ENCODE measurements at regions not wholly inside any gene's neighbourhood (a gene's known extent, or its start where the extent isn't known, plus 50 kb on each side); places are given as distances from the start of the nearest gene placed in this dataset.

DNA sequence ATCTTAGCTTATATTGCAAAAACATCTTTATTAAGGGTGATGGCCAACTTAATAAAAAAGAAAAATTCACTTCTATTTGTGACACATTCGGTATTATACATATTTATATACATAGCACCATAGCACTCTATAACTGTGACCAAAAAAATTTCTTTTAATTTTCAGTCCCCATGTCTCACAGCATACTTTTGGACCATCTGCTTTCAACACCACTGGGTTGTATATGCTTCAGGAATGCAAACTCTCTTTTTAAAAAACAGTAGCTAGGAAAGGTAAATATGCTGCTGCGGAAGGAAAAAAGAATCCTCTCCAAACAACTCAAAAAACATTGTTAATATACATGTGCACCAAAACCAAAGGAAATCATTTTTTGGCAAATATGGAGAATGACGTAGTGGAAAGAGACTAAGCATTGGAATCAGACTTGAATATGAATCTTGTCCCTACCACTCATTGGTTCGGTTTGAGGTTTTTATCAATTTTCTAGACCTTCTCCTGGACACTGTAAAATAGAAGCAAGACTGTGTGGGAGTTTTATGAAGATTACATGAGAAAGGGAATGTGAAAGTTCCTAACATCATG lies 227.9 kb downstream of the BLID start:
- no peaks in the 10 kb centered on the region for H3K27me3 Mint-ChIP-seq
- CTCF ChIA-PET, result no interaction called here
- DNase-seq (no peak), ATAC-seq (ENCODE audit: low read depth) (no peak)
- intact Hi-C loops (cut with micrococcal nuclease), result no loop called here
- H3K36me3 Mint-ChIP-seq (ENCODE audit: low read depth), result no peaks in the 10 kb centered on the region
- no peak overlapping the region for H3K4me3 Mint-ChIP-seq
- H3K4me1 Mint-ChIP-seq, result no peaks in the 10 kb centered on the region
- POLR2A ChIA-PET, result no interaction called here
- no peak overlapping the region for H3K27ac Mint-ChIP-seq
- TF ChIP-seq, protein P1, sequence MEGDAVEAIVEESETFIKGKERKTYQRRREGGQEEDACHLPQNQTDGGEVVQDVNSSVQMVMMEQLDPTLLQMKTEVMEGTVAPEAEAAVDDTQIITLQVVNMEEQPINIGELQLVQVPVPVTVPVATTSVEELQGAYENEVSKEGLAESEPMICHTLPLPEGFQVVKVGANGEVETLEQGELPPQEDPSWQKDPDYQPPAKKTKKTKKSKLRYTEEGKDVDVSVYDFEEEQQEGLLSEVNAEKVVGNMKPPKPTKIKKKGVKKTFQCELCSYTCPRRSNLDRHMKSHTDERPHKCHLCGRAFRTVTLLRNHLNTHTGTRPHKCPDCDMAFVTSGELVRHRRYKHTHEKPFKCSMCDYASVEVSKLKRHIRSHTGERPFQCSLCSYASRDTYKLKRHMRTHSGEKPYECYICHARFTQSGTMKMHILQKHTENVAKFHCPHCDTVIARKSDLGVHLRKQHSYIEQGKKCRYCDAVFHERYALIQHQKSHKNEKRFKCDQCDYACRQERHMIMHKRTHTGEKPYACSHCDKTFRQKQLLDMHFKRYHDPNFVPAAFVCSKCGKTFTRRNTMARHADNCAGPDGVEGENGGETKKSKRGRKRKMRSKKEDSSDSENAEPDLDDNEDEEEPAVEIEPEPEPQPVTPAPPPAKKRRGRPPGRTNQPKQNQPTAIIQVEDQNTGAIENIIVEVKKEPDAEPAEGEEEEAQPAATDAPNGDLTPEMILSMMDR (IDR thresholded peaks at IDR 0.05), result no peak
- no peaks in the 10 kb centered on the region for H3K9me3 Mint-ChIP-seq

DNA sequence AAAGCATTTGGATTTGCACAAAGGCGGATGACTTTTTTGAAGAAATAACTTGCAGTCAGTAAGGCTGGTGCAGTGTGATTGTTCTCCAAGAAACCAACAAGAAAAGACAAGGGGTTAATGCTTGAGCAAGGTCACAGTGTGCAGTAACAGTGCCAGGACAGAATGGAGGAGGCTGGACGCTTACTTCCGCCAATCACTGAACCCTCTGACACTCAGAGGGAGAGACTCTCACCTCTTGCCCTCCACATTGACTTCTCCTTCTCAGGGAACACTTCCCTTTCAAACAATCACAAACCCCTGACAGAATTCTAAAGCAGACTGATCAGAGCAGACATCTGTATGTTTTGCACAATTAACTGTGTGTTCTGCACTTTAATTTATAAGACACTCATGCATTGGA lies 228.4 kb downstream of the BLID start:
- CTCF ChIA-PET, result no interaction called here
- intact Hi-C loops (cut with micrococcal nuclease), result no loop called here
- no peak for ATAC-seq (ENCODE audit: low read depth)

DNA sequence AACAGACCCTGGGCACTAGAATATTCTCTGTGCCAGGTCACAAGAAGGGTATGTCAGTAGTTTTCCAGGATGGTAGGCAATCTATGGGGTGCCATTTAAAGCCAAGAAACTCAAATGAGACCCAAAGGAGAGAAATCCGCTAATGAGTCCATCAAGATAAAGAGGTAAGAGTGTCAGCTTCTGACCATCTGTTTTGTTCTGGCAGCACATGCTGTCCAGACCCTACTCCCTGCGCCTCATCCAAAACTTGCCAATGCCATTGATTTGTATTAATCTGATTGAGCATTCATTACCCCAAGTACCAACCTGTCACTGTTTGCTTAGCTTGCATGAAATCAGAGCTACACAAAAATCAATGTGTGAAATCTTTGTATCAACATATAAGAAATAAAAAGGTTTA lies 229.0 kb downstream of the BLID start:
- no peak overlapping the region for H3K27ac Mint-ChIP-seq
- TF ChIP-seq, protein P1 (IDR thresholded peaks at IDR 0.05), result no peak
- CTCF ChIA-PET, result no interaction called here
- H3K27me3 Mint-ChIP-seq, result no peaks in the 10 kb centered on the region
- H3K4me3 Mint-ChIP-seq, result no peak overlapping the region
- H3K36me3 Mint-ChIP-seq (ENCODE audit: low read depth), result no peaks in the 10 kb centered on the region
- no peaks in the 10 kb centered on the region for H3K9me3 Mint-ChIP-seq
- intact Hi-C loops (cut with micrococcal nuclease), result no loop called here
- ATAC-seq (ENCODE audit: low read depth) (no peak), DNase-seq (no peak)
- POLR2A ChIA-PET, result no interaction called here
- no peaks in the 10 kb centered on the region for H3K4me1 Mint-ChIP-seq

More for the DNA sequence above, 228.4 kb downstream of the BLID start:
- no peak for DNase-seq
- Mint-ChIP-seq H3K9me3 (no peaks in the 10 kb centered on the region), H3K27ac (no peak overlapping the region), H3K36me3 (ENCODE audit: low read depth) (no peaks in the 10 kb centered on the region), H3K4me3 (no peak overlapping the region), H3K4me1 (no peaks in the 10 kb centered on the region), H3K27me3 (no peaks in the 10 kb centered on the region)
- POLR2A ChIA-PET, result no interaction called here
- TF ChIP-seq, protein P1 (IDR thresholded peaks at IDR 0.05), result no peak

DNA sequence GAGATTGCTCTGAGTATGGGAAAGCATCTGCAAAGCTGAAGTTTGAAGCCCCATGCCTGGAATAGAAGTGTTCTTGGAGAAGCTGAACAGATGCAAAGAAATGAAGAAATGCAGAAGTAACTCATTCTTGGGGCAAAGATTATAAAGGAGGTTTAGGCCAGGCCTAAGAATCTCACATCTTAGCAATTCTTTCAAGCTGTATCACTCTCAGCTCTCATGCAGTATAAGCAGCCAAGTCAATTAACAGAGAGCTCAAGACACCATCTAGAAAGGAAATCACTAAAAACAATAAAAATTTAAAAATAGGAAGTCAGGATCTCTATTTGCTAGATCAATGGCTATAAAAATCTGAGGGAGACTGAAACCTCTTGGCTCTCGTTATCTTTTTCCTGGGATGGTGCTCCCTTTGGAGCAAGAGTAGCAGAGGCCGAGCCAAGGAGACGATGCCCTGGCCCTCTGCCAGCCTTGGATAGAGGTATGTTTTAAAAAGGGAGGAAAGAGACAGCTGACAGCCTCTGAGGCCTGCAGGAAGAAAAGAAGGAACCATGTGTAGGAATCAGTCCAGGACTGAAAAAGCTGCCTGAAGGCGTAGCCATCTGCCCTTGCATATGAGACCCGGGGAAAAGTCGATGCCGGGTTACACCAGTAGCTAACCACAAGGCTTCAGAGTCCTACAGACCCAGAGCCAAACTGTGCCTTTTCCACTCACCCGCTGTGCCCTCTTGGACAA lies 229.8 kb downstream of the BLID start:
- CTCF ChIA-PET, result no interaction called here

DNA sequence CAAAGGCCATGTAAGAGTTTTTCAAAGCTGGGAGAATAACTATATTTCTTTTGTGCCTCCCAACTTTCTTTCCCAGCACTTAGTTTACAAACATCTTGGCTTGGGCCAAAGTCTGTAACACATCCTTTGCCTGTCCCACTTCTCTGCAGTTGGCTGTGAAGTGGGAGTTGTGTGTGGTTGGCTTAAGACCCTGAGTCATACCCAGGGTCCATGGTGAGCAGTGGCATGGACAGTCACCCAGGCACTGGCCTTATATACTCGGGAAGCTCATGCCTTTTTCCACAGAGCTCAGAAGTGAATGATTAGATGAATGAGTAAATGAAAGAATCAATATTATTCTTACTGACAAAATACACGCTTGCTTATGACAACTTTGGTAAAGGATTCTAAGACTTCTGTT lies 231.4 kb downstream of the BLID start:
- ATAC-seq (ENCODE audit: low read depth) (no peak), DNase-seq (no peak)
- Mint-ChIP-seq H3K4me3 (no peak overlapping the region), H3K27ac (no peak overlapping the region), H3K4me1 (no peaks in the 10 kb centered on the region), H3K36me3 (ENCODE audit: low read depth) (no peaks in the 10 kb centered on the region), H3K9me3 (no peaks in the 10 kb centered on the region), H3K27me3 (no peaks in the 10 kb centered on the region)
- ChIA-PET POLR2A (no interaction called here), CTCF (no interaction called here)
- TF ChIP-seq, protein P1 (IDR thresholded peaks at IDR 0.05), result no peak
- intact Hi-C loops (cut with micrococcal nuclease), result no loop called here

More for the DNA sequence above, 229.8 kb downstream of the BLID start:
- Mint-ChIP-seq H3K27ac (no peak overlapping the region), H3K9me3 (no peaks in the 10 kb centered on the region), H3K4me1 (no peaks in the 10 kb centered on the region), H3K27me3 (no peaks in the 10 kb centered on the region), H3K4me3 (no peak overlapping the region), H3K36me3 (ENCODE audit: low read depth) (no peaks in the 10 kb centered on the region)
- intact Hi-C loops (cut with micrococcal nuclease), result no loop called here
- TF ChIP-seq, protein P1 (IDR thresholded peaks at IDR 0.05), result no peak
- ATAC-seq (ENCODE audit: low read depth), result no peak
- no peak for DNase-seq
- POLR2A ChIA-PET, result no interaction called here
